ENCODE measurements at regions not wholly inside any gene's neighbourhood (a gene's known extent, or its start where the extent isn't known, plus 50 kb on each side); places are given as distances from the start of the nearest gene placed in this dataset.
"Not testable (repeated sequence)": the region's sequence is repeated elsewhere in the genome, so short reads cannot be mapped to it uniquely, and the experiment has no call there.

DNA sequence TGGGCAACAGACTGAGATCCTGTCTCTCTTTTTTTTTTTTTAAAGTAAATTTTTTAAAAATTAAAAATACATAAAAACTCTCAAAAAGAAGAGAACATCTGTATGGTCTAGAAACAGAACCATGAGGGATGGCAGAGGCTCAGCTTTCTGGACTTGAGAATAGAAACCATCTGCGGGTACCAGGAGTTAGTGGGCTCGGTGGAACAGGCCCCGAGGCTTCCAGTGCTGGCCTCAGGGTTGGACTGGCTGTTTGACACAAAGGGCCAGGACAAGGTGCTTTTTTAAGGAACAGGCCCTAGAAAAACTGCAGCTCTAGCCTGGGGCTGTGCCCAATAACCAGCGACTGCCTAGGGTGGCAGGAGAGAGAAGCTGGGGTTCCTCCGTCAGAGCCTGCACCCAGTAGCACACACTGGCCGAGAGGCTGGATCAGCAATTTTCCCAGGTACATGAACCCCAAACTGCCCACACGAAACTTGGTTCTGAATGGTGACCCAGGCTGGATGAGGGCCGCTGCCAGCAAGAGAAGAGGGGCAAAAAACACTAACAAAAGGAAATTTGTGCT, 131.0 kb upstream of the OLIG3 start:
- no peak for DNase-seq

DNA sequence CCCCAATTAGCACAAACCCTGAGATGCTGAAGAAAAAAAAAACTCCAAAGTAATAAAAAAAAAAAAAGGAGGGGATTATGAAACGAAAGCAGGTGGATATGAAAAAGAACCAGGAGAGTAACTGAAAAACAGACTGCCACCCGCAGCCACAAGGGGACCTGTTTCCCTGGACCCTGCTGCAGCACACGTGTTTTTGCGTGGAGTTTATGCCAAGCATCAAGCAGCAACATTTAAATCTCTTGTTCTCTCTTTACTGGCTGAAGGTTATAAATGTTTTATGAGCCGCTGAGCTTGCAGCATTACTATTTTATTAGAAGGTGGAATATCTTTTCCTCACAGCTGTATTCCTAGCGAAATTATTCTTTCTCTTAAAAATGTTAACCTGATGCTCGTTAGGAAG, 131.6 kb upstream of the OLIG3 start:
- DNase-seq, result no peak

DNA sequence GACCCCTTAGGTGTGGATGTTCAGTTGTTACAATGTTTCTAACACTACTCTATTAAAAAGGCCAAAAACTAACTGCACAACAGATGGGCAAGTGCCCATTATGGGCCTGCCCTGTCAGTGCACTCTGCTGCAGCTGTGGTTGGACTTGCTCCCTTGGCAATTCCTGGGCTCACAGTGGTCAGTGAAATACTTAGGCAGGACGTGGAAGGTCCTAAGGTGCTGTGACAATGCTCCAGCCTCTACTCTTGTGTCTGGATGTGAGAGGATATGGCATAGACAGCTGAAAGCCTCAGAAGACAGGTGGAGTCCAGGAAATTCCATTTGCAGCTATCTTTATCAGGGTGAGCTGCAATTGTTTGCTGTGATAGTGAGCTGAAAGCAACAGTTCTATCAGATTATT, 136.5 kb upstream of the OLIG3 start:
- DNase-seq, result no peak

DNA sequence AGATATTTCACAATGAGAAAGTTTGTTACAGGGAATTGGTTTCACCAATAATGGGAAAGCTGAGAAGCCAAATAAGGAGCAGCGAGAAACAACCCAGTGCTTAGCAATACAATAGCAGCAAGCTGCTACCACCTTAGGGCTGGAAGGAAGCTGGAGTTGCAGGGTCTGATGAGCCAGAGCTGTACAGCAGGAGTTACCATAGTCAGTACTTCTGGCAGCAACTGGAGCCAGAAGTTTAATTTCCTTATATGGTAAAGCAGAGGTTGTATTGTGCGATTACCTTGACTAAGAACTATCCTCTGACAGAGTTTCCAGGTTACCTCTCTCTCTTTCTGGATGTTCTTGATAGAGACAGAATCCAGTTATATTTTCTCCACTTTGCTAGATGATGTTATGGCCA, 137.1 kb upstream of the OLIG3 start:
- DNase-seq, result no peak

DNA sequence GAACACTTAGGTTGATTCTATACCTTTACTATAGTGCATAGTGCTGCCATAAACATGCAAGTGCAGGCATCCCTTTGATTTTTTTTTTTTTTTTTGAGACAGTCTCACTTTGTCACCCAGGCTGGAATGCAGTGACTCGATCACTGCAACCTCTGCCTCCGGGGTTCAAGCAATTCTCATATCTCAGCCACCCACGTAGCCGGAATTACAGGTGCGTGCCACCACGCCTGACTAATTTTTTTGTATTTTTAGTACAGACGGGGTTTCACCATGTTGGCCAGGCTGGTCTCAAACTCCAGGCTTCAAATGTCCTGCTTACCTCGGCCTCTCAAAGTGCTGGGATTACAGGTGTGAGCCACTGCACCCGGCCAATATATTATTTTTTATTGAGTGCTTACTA, 140.0 kb upstream of the OLIG3 start:
- not testable (repeated sequence) for DNase-seq

DNA sequence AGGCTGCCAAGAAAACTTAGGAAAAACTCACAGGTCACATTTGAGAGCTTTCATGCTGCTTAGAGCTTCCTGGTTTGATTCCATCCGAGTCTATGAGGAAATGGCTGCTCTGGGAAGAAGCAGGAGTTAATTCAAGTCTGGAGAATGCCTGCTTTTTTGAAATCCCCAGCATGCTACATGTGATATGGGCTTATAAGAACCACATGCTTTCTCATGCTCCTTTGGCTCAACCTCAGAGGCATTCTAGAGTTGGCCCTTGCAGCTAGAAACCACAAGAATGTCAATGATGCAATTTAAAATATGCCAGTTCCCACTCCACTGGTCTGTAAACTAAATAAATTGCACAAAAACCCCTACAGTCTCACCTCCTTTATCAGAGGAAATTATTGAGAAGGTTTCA, 142.9 kb upstream of the OLIG3 start:
- peak; percentile 97 for DNase-seq

DNA sequence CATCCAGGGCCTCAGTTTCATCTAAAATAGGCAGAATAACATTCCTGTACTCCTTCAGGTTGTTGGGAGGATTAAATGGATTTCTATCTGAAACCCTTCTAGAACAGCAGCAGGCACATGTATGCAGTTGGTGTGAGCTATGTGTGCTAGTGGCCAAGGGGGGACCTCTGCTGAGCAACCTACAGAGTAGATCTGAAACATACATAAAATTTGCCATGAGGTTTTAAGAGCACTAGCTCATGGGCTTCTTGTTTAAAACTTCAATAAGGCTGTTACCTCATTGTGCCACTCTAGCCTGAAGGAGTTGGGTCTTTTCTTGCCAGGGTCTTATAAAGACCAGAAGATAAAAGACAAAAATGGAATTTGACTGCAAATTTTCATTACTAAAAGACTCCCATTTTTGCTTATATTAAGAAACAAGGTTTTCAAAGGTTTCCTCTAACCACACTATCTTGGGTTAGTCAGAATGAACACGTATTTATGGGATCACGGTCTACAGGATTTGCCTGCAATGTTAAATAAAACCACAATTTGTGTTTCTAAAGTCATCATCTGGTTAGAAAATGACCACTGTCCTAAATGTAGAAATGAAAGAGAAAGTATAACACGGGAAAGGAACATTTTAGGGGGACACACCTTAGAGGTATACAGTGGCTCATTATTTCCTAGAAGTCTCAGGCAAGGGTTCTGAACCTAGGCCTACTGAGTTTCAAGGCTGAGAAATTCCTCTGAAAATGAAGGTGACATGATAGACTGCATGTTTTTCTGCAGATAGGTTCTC, 144.9 kb upstream of the OLIG3 start:
- DNase-seq, result no peak

DNA sequence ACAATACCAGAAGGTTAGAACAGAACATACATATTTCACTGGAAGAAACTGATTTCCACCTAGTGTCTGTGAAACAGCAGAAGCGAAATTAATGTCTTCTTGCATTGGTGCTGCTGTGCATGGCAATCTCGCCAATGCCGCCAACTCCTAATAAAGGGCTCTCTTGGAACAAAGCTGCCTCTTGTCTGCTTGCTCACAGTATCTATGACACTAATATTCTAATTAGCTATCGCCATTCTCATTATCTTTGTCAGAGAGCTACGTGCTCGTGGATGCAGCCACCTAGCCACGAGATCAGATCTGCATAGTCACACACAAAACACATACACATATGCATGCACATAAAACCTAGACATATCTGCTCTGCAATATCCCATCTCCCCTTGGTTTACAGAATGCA, 145.9 kb upstream of the OLIG3 start:
- no peak for DNase-seq

DNA sequence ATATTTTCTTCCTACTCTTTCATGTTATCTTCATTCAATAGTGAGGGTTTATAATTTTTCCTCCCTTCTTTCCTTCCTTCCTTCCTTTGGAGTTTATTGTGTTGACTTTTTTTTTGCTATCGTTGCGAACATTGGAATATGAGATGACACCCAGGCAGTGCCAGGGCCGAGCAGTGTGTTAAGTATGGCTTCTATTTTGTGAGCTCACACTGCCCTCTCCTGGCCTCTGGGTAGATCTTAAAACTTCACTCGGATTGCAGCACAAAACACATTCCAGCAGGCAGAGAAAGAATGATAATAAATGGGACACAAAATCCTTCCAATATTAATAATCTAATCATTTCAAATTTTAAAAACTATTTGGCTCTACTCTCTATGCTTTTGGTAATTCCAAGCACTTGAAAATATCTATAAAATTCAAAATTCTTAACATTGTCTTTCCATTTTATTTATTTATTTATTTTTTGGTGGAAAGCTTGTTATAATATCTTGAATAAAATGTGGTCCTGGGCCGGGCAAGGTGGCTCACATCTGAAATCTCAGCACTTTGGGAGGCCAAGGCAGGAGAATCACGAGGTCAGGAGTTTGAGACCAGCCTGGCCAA, 147.4 kb upstream of the OLIG3 start:
- peak; percentile 17 for DNase-seq

DNA sequence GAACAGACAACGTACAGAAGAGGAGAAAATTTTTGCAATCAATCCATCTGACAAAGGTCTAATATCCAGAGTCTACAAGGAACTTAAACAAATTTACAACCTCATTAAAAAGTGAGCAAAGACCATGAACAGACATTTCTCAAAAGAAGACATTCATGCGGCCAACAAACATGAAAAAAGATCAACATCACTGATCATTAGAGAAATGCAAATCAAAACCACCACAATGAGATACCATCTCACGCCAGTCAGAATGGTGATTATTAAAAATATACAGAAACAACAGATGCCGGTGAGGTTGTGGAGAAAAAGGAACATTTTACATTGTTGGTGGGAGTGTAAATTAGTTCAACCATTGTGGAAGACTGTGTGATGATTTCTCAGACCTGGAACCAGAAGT, 149.0 kb upstream of the OLIG3 start:
- DNase-seq, result not testable (repeated sequence)

DNA sequence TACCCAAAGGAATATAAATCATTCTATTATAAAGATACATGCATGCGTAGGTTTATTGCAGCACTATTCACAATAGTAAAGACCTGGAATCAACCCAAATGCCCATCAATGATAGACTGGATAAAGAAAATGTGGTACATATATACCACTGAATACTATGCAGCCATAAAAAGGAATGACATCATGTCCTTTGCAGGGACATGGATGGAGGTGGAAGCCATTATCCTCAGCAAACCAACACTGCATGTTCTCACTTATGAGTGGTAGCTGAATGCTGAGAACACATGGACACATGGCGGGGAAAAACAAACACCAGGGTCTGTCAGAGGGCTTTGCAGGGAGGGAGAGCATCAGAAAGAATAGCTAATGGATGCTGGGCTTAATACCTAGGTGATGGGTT, 149.4 kb upstream of the OLIG3 start:
- not testable (repeated sequence) for DNase-seq

DNA sequence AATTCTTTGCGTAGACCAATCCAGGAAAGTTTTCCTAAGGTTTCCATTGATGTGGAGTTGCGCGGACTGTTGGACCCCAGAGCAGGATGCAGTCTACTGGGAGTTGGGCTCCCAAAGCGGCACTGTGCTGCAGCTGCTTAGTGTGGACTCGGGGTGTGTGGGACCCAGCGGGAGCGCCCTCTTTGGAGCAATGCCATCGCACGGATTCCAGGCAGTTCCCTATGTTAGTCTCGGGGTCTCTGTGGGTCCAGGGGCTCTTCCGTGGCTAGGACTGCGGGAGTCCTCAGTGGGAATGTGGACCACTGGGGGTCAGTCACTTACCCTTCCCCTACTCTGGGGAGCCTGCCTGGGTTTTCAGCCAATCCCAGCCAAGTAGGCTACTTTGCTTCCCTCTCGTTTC, 151.7 kb upstream of the OLIG3 start:
- DNase-seq, result no peak

DNA sequence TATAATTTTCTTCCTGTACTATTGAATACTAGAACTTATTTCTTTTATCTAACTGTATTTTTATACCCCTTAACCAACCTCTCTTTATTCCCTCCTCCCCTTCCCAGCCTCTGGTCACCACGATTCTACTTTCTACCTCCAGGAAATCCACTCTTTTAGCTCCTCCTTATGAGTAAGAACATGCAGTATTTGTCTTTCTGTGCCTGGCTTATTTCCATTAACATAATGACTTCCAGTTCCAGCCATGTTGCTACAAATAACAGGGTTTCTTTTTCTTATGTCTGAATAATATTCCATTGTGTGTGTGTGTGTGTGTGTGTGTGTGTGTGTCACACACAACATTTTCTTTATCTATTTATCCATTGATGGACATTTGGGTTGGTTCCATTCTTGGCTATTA, 152.3 kb upstream of the OLIG3 start:
- no peak for DNase-seq

DNA sequence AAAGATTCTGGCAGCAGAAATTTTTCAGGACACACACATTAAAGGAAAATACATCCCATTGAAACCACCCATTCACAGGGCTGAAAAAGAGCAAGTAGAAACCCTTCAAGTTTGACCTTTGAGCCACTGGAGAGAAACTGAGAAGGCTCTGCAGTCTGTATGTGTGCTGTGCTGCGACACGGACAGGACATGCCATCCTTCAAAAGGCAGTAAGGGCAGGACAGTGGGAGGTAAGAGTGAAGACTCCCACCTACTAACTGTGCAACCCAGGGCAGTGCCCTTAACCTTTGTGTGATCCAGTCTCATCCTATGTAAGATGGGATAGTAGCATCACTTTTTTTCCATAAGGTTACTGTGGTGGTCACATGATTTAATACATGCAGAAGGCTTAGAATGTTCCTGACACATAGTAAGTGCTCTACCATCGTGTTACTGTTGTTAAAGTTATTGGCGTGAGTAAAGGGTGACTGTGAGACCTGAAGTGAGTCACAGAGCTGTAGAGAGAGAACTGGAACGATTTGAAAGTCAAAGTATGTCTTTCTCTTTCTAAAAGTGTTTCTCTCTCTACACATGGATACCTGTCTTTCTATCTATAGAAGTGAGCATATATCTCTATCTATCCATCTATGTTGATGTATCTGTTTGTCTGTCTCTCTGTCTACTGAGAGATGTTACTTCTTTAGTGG, 153.7 kb upstream of the OLIG3 start:
- no peak for DNase-seq

DNA sequence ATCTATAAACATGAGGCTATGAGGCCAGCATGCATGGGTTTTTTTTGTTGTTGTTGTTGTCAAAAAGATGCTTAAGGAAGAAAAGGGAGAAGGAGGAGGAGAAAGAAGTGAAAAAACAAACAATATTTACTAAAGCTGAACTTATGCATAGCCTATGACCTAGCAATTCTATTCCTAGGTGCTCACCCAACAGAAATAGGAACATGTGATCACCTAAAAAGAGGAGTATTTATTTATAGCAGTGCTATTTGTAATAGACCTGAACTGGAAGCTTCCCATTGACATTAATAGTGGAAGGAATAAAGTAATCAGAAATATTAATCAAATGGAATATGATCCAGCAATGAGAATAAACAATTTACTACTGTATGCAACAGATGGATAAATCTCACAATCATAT, 156.5 kb upstream of the OLIG3 start:
- no peak for DNase-seq

DNA sequence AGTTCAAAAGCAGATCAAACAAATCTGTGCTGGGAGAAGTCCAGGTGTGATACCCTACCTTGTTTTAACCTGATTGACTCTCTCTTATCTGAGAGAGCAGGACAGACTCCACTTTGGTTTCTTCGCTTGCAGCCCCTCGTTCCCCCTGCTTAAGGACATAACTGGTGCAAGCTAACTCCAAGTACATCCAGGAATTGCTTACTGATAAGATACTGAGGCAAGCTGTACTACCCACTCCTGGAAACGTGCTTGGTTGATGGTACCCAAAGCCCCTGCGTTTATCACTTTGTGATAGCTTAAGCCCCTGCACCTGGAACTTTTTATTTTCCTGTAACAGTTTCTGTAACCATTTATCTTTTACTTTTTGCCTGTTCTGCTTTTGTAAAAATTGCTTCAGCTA, 157.0 kb upstream of the OLIG3 start:
- no peak for DNase-seq

DNA sequence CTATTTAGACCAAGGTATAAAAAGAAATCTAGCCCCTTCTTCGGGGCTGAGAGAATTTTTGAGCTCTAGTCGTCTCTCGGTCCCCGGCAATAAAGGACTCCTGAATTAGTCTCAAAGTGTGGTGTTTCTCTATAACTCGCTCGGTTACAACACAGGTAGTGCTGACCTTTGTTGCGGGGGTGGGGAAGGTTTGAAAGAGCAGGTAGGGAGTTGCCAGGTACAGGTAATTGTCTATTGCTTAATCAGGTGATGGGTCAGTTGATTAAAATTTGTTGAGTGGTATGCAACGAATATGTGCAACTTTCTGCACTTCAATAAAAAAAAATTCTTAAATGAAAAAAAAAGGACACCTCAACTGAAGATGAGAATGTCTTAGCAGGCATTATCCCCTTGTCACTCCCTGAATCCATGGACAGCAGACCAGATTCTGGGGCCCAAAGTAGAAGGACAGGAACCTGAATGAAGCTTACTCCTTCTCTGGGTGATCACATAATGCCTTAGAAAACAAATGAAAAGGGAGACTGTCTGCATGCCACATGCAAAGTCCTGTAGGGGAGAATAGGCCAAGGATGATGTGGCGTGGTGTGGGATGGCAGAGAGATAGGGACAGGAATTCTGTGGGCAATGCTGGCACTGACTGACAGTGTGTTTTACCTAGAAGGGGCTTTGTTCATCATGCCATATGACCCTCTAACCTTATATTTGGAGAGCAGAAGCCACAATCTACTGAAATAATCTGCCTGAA, 157.6 kb upstream of the OLIG3 start:
- DNase-seq, result no peak

DNA sequence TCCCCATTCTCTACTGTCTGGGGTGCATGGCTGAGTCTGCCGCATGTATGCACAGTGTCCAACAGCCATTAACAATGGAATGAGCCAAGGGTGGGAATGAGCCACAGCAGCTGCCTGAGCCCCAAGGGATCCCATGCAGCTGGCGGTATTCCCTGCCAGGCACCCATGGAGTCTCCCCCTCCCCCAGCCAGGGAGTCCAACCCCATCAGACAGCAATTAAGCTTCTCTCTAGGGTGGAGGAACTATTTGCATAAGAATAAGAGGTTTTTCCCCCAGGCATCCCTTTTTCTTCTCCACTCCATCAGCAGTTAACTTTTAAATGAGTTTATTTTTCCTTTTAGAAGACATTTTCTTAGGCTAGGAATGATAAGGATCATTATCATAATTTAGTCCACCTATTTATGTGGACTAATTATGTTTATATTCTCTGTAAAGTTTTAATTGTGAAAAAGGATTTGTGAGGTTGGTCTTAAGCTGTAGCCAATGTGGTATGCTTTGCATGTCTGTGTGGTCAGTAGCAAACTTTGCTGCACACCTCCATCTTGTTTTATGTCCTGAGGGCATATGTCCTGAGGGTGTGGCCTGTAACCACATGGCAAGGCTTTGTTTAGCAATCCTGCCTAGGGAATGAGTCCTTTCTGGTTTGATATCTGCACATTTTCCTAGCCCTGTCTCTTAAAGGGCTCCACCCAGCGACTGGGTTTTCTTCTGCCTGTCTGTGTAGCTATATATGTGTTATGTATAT, 158.9 kb upstream of the OLIG3 start:
- DNase-seq, result no peak

DNA sequence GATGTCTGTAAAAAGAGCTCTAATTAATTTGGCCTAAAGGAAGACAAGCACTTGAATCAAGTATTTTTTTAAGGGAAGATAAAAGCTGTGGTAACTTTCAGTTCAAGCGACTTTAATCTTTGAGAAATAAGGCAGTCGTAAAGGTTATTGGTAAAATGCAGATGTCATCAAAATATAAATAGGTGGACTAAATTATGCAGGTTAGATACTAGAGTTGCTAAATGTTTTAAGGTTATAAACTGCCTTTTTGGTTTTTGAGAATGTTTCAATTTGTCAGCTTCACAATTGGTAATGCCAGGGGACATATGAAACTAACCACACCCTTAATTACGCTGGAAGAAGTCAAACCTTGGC, 159.5 kb upstream of the OLIG3 start:
- no peak for DNase-seq

DNA sequence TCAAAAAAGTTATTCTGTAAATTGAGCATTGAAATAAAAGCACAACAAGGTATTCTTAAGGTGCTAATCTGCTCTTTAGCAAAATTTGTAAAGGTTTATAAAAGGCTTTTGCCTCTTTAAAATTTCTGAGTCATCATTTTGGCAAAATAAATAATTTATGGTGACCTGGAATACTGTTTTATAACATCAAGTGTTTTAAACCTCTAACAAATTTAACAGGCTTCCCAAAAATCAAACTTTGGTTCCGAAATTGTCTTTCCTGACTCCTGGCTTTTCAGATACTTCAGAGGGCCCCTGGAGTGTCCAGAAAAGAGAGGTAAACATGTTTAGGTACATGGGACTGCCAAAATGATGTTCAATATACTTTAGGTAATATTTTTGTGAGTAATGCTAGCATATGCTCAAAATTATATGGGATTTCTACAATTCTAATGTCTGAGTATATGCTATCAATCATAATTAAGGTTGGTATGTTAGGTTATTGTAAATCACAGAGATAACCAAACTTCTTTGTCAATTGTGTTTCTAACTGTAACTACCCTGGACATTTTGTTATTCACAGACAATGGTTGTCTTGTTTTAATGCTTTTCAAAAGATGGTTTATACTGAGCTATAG, 160.3 kb upstream of the OLIG3 start:
- DNase-seq, result no peak

DNA sequence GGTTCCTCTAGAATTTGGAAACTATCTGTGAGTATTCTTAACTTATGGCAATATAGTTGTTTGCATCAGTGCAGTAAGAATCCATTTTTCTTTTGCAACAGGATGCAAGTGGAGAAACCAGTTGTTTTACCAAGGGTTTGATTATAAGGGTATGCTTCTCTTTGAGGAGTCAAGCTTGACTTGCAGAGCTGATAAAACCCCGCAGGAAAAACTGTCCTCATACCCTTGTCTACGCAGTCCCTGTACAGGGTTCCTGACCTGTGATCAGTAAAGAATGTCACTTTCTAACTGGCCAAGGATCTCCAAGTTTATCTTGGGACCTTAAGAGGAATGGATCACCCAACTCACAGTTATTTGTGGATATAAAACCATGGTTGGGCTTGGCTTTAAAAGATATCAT, 161.1 kb upstream of the OLIG3 start:
- no peak for DNase-seq

DNA sequence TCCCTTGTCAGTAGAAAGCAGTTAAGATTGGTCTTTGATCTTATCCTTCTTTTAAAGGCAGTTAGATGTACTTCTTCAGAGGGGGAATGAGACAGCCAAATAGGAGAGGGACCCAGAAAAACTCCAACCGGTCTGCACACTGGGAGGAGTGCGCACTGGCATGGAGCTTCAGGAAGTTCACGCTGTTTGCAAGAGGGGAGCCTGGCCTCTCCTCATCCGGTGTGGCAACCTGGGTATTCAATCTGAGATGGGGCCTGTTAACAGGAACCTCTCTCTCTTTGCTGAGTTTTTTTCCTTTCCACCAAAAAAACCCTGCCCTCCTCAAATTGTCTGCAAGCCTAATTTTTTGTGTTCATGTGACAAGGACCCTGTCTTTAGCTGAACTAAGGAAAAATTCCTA, 162.5 kb upstream of the OLIG3 start:
- no peak for DNase-seq

Measured in NCI-H226 (cell line).